Natural killer cell treated with Interleukin-12 subunit alpha and Interleukin-12 subunit beta and Interleukin-15 and Interleukin-18, amount 100 ng/mL, for 72 hours (primary cell): ENCODE measurements at regions not wholly inside any gene's neighbourhood (a gene's known extent, or its start where the extent isn't known, plus 50 kb on each side); places are given as distances from the start of the nearest gene placed in this dataset.

Source experiments
- ATAC-seq, 2 donors: fragments of 150-1000 bp; cut with Tn5 transposase in 1 of 2; sonication (Bioruptor Pico), chemical (Tn5 transposase) in 1 of 2; 2 replicates each; pipeline ENCODE4 v1.10.0; 2021
- DNase-seq: peaks from one replicate; pipeline ENCODE4 v3.0.0; 2022; ENCODE audit warnings: low spot score
- H3K27ac Mint-ChIP-seq, 2 donors: 1 replicate in 1 of 2; 2 replicates in 1 of 2; pipeline ENCODE4 v1.8.0; 2022; ENCODE audit warnings: mixed read lengths in 2 of 2, mild to moderate bottlenecking in 1 of 2, moderate library complexity in 1 of 2
- H3K27me3 Mint-ChIP-seq, 2 donors: 1 replicate in 1 of 2; 2 replicates in 1 of 2; pipeline ENCODE4 v1.8.0; 2022; ENCODE audit warnings: mixed read lengths in 2 of 2
- H3K36me3 Mint-ChIP-seq: one replicate; pipeline ENCODE4 v1.8.0; 2022; ENCODE audit warnings: mixed read lengths
- H3K4me1 Mint-ChIP-seq, 2 donors: 1 replicate in 1 of 2; 2 replicates in 1 of 2; pipeline ENCODE4 v1.8.0; 2022; ENCODE audit warnings: low read depth in 2 of 2, mixed read lengths in 2 of 2, mild to moderate bottlenecking in 1 of 2
- H3K4me3 Mint-ChIP-seq: one replicate; pipeline ENCODE4 v1.8.0; 2022; ENCODE audit warnings: mixed read lengths
- H3K9me3 Mint-ChIP-seq: 2 replicates; pipeline ENCODE4 v1.8.0; 2022; ENCODE audit warnings: mixed read lengths

- no peak overlapping the region for H3K4me3 Mint-ChIP-seq
- H3K27ac Mint-ChIP-seq, result peak overlapping the region; percentile 1 to 64
- peaks cover 0 to 17% of the 10 kb centered on the region in 2 donors for H3K4me1 Mint-ChIP-seq
- H3K27me3 Mint-ChIP-seq, result no peaks in the 10 kb centered on the region
- H3K36me3 Mint-ChIP-seq, result peaks cover 18% of the 10 kb centered on the region
- peaks cover 2% of the 10 kb centered on the region for H3K9me3 Mint-ChIP-seq
- DNase-seq (no peak), ATAC-seq (no peak)
These were observed 283.3 kb downstream of the CASP12 start for GRCh38 chr11:104614961-104615360.

- peak in 1 of 2 donors; percentile 81 for ATAC-seq
- peak overlapping the region; percentile 2 for H3K4me3 Mint-ChIP-seq
These were observed 284.1 kb downstream of the CASP12 start for GRCh38 chr11:104614117-104614680.

DNA sequence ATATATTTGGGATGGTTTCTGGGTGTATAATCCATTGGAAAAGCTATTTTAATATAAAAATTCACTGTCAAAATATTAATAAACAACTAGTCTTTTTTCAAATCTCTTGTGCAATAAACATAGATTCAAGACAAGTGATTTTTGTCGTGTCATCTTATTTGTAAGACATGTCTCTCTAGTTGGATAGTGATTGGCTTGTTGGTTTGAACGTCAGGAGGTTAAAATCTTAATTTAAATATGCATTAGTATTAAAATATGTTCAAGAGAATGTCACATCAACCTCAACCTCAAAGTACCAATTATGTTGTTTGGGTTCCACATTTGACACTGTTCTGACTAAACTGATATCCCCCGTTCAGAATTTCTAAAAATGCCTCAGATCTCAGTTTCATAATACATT is 287.6 kb downstream of the CASP12 start:
- Mint-ChIP-seq H3K9me3 (no peaks in the 10 kb centered on the region), H3K36me3 (peaks cover 6% of the 10 kb centered on the region), H3K27ac (peak overlapping the region in 1 of 2 donors; percentile 35), H3K4me3 (no peak overlapping the region), H3K4me1 (peaks cover 6 to 24% of the 10 kb centered on the region in 2 donors), H3K27me3 (no peaks in the 10 kb centered on the region)
- DNase-seq (no peak), ATAC-seq (no peak)

More at GRCh38 chr11:104614117-104614680, 284.1 kb downstream of the CASP12 start:
- Mint-ChIP-seq H3K4me1 (peaks cover 4 to 24% of the 10 kb centered on the region in 2 donors), H3K36me3 (peaks cover 18% of the 10 kb centered on the region), H3K27me3 (no peaks in the 10 kb centered on the region), H3K9me3 (peaks cover 2% of the 10 kb centered on the region), H3K27ac (peak overlapping the region; percentile 1 to 64)
- DNase-seq, result no peak

GRCh38 chr11:104609311-104610085 is 288.8 kb downstream of the CASP12 start:
- peaks cover 6 to 12% of the 10 kb centered on the region in 2 donors for H3K4me1 Mint-ChIP-seq
- H3K9me3 Mint-ChIP-seq, result no peaks in the 10 kb centered on the region
- DNase-seq, result peak; percentile 64
- peak overlapping the region; percentile 49 to 68 for H3K27ac Mint-ChIP-seq
- no peaks in the 10 kb centered on the region for H3K27me3 Mint-ChIP-seq
- ATAC-seq, result peak; percentile 81 to 83
- no peak overlapping the region for H3K4me3 Mint-ChIP-seq
- H3K36me3 Mint-ChIP-seq, result no peaks in the 10 kb centered on the region

- no peak for ATAC-seq
- peaks cover 7% of the 10 kb centered on the region for H3K9me3 Mint-ChIP-seq
- no peak for DNase-seq
- no peak overlapping the region for H3K27ac Mint-ChIP-seq
- H3K27me3 Mint-ChIP-seq, result peaks cover 8 to 13% of the 10 kb centered on the region in 2 donors
- H3K4me1 Mint-ChIP-seq, result no peaks in the 10 kb centered on the region
- H3K4me3 Mint-ChIP-seq, result no peak overlapping the region
- H3K36me3 Mint-ChIP-seq, result peaks cover 16% of the 10 kb centered on the region
These were observed 295.6 kb downstream of the CASP12 start for GRCh38 chr11:104602643-104603042.

- Mint-ChIP-seq H3K27me3 (peaks cover 4 to 20% of the 10 kb centered on the region in 2 donors), H3K4me1 (peaks cover 3 to 13% of the 10 kb centered on the region in 2 donors), H3K27ac (peak overlapping the region in 1 of 2 donors; percentile 47), H3K9me3 (no peaks in the 10 kb centered on the region), H3K4me3 (peak overlapping the region; percentile 36), H3K36me3 (peaks cover 5% of the 10 kb centered on the region)
- ATAC-seq (peak in 1 of 2 donors; percentile 78), DNase-seq (no peak)
These were observed 303.9 kb downstream of the CASP12 start for GRCh38 chr11:104594228-104594958.

- no peak overlapping the region for H3K4me3 Mint-ChIP-seq
- H3K27ac Mint-ChIP-seq, result no peak overlapping the region
- ATAC-seq (no peak), DNase-seq (no peak)
- H3K27me3 Mint-ChIP-seq, result peaks cover 14 to 24% of the 10 kb centered on the region in 2 donors
- H3K36me3 Mint-ChIP-seq, result no peaks in the 10 kb centered on the region
- H3K9me3 Mint-ChIP-seq, result no peaks in the 10 kb centered on the region
- peaks cover 0 to 4% of the 10 kb centered on the region in 2 donors for H3K4me1 Mint-ChIP-seq
These were observed 309.3 kb downstream of the CASP12 start for GRCh38 chr11:104588970-104589369.

DNA sequence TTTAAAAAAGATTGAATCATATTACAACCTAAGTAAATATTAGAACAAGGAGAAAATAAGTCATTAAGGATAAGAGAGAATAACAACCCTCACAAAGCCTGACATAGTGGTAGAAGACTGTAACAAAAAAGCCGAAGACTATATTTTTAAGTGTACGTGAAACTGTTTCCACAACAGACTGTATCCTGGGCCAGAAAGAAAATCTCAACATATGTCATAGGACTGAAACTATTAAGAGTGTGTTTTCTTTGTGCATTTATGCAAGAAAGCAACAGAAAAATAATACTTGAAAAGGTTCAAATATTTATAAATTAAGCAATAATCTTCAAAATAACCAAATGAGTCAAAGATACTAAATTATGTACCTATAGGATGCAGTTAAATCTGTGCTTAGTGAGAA is 309.8 kb downstream of the CASP12 start:
- H3K27me3 Mint-ChIP-seq, result peaks cover 16 to 28% of the 10 kb centered on the region in 2 donors
- ATAC-seq, result no peak
- no peaks in the 10 kb centered on the region for H3K4me1 Mint-ChIP-seq
- no peak overlapping the region for H3K27ac Mint-ChIP-seq
- no peak for DNase-seq
- H3K36me3 Mint-ChIP-seq, result no peaks in the 10 kb centered on the region
- H3K9me3 Mint-ChIP-seq, result no peaks in the 10 kb centered on the region
- no peak overlapping the region for H3K4me3 Mint-ChIP-seq

DNA sequence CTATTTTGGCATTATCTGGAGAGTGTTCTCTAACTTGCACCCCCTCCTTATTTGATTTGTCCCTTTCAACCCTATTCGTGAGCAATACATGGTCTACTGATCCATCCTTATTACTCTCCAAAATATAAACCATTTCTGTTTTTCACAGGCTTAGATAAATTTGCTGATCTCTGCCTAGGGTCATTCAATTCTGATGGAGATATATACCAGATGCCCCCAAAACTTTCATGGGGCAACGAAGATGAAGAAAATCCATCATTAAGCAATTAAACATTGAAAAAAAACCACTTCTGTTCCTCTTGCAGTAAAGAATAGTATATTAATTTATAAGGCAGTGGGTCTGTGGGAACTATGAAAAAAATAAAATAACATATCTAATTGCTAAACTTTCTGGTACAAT is 313.4 kb downstream of the CASP12 start:
- Mint-ChIP-seq H3K9me3 (no peaks in the 10 kb centered on the region), H3K36me3 (no peaks in the 10 kb centered on the region), H3K4me3 (no peak overlapping the region), H3K27ac (no peak overlapping the region), H3K4me1 (no peaks in the 10 kb centered on the region), H3K27me3 (peaks cover 23 to 37% of the 10 kb centered on the region in 2 donors)
- DNase-seq, result no peak
- no peak for ATAC-seq

DNA sequence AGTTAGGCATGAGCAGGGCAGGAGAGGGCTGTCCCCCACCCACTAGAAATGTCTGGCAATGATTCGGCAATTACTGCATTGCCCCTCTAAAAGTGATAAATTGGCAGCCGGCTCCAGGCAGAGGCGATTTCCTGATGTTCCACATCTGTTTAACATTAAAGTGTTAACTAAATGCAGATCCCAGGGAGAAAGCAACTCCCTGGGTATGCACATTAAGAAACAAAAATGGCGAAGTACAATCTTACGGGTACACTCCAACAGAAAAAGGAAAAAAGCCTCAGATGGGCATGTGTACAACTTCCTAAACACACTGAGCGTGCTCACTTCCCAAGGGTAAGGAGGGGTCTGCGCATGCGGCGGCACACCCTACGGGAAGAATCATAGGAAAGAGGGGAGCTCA is 314.4 kb downstream of the CASP12 start:
- H3K4me1 Mint-ChIP-seq, result no peaks in the 10 kb centered on the region
- no peaks in the 10 kb centered on the region for H3K9me3 Mint-ChIP-seq
- ATAC-seq (no peak), DNase-seq (no peak)
- peaks cover 23 to 37% of the 10 kb centered on the region in 2 donors for H3K27me3 Mint-ChIP-seq
- no peak overlapping the region for H3K27ac Mint-ChIP-seq
- no peaks in the 10 kb centered on the region for H3K36me3 Mint-ChIP-seq
- no peak overlapping the region for H3K4me3 Mint-ChIP-seq

DNA sequence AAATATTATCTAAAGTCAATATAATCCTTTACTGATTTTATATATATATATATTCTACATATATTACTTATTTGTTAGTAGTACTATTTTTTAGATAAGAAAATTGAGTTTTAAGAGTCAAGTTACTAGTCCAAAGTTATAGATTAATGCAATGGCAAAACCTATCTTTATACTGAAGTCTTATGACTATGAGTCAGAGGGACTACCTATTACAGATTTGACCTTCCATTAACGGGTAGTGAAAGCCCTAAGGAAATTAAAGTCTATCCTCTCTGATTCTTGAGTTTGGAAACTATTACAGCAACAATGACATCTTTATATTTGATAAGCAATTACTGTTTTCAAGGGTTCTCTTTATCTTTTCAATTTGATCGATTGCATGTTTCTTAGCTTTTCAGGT is 315.8 kb downstream of the CASP12 start:
- ATAC-seq, result no peak
- H3K27ac Mint-ChIP-seq, result no peak overlapping the region
- no peaks in the 10 kb centered on the region for H3K36me3 Mint-ChIP-seq
- H3K9me3 Mint-ChIP-seq, result no peaks in the 10 kb centered on the region
- DNase-seq, result no peak
- H3K4me3 Mint-ChIP-seq, result no peak overlapping the region
- H3K4me1 Mint-ChIP-seq, result no peaks in the 10 kb centered on the region
- H3K27me3 Mint-ChIP-seq, result peaks cover 23 to 37% of the 10 kb centered on the region in 2 donors

DNA sequence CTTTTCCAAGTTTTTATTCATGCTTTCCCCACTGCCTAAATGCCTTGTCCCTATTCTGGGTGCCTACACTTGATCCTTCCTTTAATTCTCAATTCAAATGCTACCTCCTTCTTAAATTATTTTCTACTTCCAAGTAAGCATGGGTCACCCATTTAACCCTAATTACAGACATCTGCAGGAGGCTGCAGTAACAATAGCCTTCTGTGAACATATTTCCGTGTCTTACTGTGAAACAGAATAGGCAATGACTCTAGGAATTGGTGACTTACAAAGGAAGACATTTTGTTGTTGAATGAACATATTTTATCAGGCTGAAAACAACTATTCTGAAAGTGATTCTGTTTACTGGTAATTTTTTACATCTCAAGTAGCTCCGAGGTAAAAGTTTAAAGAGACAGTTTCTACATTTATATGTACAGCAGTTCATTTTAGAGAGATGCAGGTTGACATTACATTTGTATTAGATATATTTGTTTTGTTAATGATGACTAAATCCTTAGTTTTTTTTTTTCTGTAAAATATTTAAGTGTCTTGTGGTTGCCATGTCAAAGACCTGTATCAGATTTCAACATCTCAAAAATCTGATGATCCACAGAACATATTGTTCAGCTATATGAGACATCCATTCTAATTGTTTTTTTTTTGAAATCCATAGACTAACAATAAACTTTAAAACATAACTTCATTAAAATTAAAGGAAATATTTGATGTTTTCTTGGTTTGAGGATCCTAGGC is 316.8 kb downstream of the CASP12 start:
- Mint-ChIP-seq H3K4me3 (no peak overlapping the region), H3K36me3 (no peaks in the 10 kb centered on the region), H3K9me3 (no peaks in the 10 kb centered on the region), H3K4me1 (no peaks in the 10 kb centered on the region), H3K27ac (no peak overlapping the region), H3K27me3 (peaks cover 23 to 37% of the 10 kb centered on the region in 2 donors)
- DNase-seq (no peak), ATAC-seq (no peak)

- Mint-ChIP-seq H3K4me3 (no peak overlapping the region), H3K9me3 (no peaks in the 10 kb centered on the region), H3K36me3 (peaks cover 5% of the 10 kb centered on the region), H3K4me1 (no peaks in the 10 kb centered on the region), H3K27ac (no peak overlapping the region), H3K27me3 (peaks cover 0 to 7% of the 10 kb centered on the region in 2 donors)
- ATAC-seq (no peak), DNase-seq (no peak)
These were observed 324.7 kb downstream of the CASP12 start for GRCh38 chr11:104573441-104573990.
